Astrocyte of the hippocampus (primary cell): ENCODE measurements at regions not wholly inside any gene's neighbourhood (a gene's known extent, or its start where the extent isn't known, plus 50 kb on each side); places are given as distances from the start of the nearest gene placed in this dataset.
"Not testable (repeated sequence)": the region's sequence is repeated elsewhere in the genome, so short reads cannot be mapped to it uniquely, and the experiment has no call there.

ENCODE experiments used
- DNase-seq: peaks from one replicate; pipeline ENCODE4 v3.0.0; 2011; ENCODE audit warnings: low read depth, low spot score

- no peak for DNase-seq
These were observed 67.6 kb upstream of the IGSF1 start for GRCh38 chrX:131356725-131357124.

- DNase-seq = no peak
These were observed 70.5 kb upstream of the IGSF1 start for GRCh38 chrX:131359611-131360010.

DNA sequence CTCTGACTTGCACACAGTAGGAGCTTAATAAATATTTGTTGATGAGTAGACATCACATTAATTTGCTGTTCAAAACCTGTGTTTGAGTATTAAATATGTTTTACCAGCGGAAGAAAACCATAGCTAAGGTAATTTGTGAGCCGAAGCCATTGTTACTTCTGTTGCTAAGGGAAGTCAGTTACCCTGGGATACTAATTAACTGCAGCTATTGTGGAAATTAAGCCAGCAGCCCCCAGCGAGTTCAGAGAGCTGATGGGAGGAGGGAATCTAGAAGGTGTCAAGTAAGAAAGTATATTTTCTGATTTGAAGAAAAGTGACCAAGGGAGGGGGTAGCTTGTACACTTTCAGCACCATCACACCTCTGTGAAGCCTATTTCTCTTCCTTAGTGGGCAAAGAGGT, 76.7 kb upstream of the IGSF1 start:
- DNase-seq = no peak

DNA sequence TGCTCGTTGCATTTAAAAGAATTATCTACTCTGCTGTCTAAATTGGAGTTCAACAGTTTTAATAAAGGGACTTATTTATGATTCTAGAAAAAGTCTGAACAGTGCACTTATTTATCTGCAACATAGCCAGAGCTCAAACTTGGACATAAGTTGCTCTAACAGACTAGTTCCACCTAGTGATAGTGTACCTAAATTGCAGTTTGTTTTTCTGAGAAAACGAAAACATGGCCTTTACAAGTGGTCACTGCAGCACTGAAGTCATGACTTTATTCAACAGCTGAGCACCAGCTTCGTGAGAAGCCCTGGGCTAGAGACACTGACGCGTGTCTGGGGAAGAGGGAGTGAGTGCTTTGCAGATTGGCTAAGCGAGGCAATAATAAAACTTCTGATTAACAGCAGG, 77.3 kb upstream of the IGSF1 start:
- DNase-seq = peak; percentile 17

GRCh38 chrX:131388293-131388692, 99.2 kb upstream of the IGSF1 start:
- no peak for DNase-seq

- no peak for DNase-seq
These were observed 103.6 kb upstream of the IGSF1 start for GRCh38 chrX:131392666-131393065.

GRCh38 chrX:131393426-131393825, 104.3 kb upstream of the IGSF1 start:
- no peak for DNase-seq

- no peak for DNase-seq
These were observed 105.3 kb upstream of the IGSF1 start for GRCh38 chrX:131394384-131394783.

- DNase-seq = no peak
These were observed 108.8 kb upstream of the IGSF1 start for GRCh38 chrX:131397891-131398290.

DNA sequence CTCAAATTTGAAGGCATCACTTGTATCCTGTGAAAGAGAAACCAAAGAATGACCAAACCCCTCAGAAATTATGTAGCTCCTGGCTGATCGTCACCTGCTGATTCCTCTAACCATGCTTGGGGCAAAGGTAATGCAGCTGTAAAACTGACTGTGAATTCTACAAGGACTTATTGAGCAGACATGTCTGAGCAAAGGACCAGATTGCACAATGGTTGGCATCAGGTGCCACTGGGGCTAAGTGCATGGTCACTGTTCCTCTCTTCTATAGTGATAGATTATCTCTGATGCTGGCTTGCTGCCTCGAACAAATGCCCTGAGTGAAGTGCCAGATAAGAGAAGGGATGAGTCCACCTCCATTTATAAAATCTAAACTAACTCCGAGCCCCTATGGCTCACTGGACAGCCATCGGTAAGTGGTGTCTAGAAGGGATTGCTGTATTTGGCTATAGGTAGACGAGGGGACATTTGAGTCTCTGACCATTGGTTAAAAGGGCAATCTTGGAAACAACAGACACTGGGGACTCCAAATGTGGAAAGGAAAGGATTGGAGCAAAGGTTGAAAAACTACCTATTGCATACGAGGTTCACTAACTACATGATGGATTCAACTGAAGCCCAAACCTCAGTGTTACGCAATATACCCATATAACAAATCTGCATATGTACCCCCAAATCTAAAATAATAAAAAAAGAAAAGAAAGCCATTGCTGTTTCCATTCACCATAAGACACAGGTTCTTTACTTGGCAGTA, 110.7 kb upstream of the IGSF1 start:
- DNase-seq = no peak

GRCh38 chrX:131402124-131402811, 113.2 kb upstream of the IGSF1 start:
- no peak for DNase-seq

DNA sequence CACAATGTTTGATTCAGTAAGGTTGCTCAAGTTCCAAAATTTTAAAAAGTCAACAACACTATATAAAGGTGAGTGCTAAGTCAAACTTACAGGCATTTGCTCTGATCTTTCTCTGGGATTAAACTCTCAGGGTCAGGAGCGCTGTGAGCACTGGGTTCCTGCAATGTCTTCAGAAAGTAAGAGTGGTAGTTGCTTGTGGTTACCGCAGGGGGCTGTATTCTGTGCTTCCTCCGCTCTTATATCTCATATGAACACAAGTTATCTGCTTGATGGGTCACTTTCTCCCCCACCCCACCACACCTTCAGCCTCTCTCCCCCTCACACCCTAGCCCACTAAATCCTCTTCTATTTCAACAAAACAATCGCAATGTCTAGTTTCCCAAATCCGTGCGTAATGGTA, 116.4 kb upstream of the IGSF1 start:
- DNase-seq = no peak

DNA sequence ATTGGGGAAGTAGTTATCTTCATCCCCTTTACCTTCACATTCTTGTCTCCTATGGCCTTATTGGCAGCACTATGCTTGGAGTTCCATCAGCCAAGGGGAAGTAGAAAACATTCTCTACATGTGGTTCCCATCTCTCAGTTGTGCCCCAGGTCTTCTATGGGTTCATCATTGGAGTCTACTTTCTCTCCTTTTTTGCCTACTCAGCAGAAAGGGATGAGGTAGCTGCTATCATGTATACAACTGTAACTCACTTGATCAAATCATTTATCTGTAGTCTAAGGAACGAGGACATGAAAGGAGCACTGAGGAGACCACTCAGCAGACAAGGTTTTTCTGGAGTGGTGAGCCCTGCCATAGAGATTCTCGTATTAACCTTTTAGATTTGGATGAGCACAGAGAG, 119.0 kb upstream of the OR13H1 start:
- DNase-seq = no peak

DNA sequence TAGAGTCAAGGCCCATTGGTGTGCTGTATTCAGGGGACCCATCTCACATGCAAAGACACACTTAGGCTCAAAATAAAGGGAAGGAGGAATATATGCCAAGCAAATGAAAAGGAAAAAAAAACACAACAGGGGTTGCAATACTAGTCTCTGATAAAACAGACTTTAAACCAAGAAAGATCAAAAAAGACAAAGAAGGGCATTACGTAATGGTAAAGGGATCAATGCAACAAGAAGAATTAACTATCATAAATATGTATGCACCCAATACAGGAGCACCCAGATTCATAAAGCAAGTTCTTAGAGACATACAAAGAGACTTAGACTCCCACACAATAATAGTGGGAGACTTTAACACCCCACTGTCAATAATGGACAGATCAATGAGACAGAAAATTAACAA, 113.4 kb upstream of the OR13H1 start:
- not testable (repeated sequence) for DNase-seq

GRCh38 chrX:131441033-131441432, 102.8 kb upstream of the OR13H1 start:
- no peak for DNase-seq

DNA sequence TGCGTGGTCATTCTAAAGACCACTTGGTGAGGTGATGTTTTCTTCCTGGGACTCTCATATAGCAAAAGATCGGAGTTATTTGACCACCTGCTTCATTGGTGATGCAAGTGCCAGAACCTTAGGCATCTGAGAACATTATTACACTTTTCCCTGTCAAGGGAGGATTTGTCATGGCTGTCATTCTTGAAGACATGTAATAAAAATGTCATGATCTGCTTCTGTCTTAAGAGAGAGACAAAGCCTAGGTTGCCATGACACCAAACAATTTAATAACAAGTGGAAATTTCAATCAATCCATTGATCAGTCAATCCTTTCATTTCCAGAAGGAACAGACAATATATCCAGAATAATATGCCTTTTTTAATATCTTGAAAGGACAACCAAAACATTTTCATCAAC, 97.9 kb upstream of the OR13H1 start:
- DNase-seq = no peak

DNA sequence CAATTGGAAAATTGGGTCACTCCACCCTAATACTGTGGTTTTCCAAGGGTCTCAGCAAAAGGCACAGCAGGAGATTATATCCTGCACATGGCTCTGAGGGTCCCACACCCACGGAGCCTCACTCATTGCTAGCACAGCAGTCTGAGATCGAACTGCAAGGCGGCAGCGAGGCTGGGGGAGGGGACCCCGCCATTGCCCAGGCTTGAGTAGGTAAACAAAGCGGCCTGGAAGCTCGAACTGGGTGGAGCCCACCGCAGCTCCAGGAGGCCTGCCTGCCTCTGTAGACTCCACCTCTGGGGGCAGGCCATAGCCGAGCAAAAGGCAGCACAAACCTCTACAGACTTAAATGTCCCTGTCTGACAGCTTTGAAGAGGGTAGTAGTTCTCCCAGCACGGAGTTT, 82.0 kb upstream of the OR13H1 start:
- not testable (repeated sequence) for DNase-seq

- DNase-seq = not testable (repeated sequence)
These were observed 70.1 kb upstream of the OR13H1 start for GRCh38 chrX:131473809-131474208.

DNA sequence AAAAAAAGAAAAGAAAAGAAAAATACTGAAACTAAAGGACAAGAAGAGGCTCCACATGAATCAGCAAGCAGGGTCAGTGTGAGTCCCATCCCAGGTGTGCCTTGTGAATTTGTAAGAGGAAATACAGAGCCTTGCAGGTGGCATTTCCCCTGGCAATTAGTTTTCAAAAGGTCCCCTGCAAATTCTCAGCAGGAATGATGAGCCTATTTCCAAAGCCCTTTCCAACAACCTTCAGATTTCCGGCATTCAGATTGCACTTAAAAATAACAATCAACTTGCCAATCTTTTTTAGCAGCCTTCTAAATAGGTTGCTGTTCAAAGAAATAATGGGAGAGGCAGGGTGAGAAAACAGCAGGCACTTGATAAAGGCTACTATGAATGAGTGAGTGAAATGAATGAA, 66.4 kb upstream of the OR13H1 start:
- no peak for DNase-seq
